ENCODE measurements at regions not wholly inside any gene's neighbourhood (a gene's known extent, or its start where the extent isn't known, plus 50 kb on each side); places are given as distances from the start of the nearest gene placed in this dataset.
"Not testable (repeated sequence)": the region's sequence is repeated elsewhere in the genome, so short reads cannot be mapped to it uniquely, and the experiment has no call there.

DNA sequence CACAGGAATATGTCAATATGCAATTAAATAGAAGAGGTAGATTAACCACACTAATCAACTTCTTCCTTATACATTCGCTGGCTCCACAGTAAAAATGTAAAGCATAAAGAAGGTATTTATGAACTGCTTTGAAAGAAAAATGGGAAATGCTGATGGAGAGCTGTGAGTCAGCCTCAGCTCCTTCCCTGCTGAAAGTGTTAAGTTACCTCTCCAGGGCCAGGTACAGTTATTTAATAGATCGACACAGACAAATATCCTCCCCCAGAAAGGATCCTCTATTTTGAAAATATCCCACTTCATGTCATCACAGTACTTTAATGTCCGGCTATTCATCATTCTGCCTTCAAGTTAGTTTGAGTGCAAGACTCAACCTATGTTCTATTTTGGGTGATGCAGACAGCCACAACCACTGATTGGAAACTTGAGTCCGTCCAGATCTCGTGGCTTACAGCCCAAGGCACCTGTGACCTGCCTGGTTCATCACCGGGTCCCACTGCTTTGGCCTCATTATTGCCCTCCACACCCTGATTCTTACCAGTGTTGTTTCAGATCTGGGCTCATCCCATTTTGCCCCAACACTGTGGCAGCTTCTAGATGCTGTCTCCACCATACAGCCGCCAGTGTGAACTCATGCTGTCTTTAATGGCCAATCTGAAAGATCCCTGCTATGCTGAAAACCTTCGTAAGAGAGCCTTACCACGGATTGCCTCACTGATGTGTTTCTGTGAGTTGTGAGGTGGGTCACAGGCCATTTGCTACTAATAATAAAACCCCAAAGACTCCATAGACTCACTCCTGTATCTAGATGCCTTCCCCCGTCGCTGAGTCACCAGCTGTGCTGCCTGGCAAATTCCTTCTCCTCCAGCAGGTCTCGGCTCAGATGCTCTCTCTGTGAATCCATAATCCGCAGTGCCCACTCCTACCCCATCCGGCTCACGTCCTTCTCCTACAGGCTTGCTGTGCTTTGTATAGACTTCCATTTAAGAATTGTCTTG is 56.2 kb upstream of the DDAH1 start:
- peak; percentile 93 for DNase-seq

DNA sequence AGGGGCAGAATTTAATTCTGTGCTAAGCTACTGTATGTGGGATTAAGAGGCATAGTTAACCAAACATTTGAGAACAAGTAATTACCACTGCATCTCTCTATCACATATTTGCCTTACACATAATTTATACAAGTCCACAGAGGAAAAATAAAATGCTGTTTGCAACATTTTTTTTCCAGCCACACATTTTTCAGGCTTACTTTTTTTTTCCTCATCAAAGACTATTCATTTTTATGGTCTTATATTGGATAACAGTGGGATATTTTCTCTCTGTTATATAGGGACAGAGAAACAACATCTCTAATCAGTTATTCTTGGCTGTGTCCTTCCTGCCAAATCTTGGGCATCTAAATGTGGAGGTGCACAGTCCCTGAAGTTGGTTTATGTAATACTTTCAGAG is 57.5 kb upstream of the DDAH1 start:
- not testable (repeated sequence) for DNase-seq

DNA sequence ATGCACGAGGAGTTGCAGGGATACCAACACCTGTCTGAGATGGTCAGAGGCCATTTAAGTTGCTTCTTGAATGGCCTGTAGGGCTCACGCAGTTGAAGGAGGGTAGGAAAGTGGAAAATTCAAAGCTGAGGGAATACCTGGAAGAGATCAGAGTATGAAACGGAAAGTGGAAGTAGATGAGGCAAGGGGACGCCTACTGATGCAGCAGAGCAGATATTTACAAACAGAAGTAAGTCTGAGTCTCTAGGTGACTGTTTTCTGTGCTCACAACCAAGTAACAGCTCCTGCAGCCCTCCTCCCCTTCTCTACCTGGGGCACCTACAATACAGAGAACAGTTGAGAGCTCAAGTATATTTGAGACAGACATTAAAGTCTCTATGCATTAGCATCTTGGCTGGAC is 57.5 kb upstream of the CCN1 start:
- not testable (repeated sequence) for DNase-seq

DNA sequence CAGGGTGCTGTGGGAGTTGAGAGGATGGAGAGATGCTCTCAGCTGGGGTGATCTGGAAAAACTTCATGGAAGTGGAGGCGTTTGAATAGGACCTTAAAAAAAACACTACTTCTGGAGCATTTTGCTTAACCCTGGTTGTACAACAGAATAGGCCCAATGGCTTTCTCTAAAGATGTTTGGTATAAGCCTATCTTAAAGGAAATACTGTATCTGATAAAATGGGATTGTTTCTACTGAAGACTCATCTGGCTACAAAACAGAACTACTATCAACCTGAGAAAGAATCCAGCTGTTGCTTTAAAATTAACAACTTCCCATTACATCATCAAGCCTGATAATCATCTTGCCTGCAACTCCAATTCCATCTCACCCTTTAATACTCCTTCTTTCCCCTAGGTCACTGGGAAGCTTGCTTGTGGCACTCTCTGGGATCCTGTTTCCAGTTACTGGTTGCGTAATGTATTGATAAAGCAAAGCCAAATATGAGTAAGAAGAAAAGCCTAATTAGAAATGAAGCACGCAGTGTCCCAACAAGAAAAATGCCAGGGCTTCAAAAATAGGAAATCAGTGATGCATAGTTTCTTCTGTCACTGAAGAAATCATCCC is 56.2 kb upstream of the CCN1 start:
- not testable (repeated sequence) for DNase-seq

DNA sequence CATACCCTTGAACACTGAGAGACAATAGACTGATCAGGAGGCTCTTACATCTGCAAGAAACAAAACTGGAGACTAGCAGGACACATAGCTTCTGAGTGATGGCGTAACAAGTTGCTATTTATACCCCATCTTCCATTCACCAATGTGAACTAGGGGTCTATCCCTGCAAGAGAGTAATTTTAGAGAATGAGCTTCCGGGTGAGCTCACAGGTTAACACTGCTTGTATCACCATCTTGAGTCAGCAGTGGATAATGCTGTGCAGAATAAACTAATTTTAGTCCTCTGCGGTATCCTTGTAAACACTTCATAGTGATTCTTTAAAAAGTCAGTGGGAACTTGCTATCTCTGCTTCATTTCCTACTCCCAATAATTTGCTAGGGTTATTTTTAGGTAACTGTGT is 55.0 kb upstream of the CCN1 start:
- peak; percentile 55 for DNase-seq

DNA sequence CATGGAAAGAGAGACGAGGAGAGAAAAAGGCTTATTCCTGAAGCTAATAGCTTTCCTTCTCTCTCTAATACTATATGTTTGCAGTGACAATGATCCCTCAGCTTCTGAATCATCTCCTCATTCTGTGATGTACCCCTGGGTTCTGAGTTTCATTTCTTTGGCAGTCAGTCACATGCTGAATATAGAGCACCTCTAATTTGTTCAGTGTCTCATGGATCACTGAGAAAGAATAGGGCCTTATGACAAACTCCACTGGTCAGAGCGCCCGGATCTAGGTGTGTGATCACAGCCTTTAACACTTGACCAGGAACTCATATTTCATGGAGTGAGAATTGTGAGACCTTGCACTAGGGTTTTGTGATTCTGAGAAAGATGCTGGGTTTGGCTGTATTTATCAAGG is 54.3 kb upstream of the CCN1 start:
- not testable (repeated sequence) for DNase-seq

DNA sequence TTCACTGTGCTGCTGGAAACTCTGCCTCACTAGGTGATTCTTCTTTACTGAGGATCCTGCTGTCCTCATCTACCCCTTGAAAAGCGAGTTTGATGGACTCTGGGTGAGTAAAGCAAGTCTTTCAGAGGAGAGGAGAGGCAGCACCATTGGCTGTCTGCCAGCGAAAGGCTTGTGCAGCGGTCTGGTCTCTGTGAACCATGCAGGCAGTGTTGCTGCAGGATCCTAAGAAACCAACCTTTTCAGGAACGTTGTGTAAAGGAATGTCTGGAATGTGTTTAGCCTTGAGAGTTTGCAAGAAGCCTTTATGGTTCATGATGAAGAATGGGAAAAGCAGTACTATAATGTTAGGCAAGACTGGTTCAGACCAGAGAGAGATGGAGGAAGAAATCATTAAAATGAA is 53.4 kb upstream of the CCN1 start:
- peak; percentile 98 for DNase-seq
